ENCODE measurements at regions not wholly inside any gene's neighbourhood (a gene's known extent, or its start where the extent isn't known, plus 50 kb on each side); places are given as distances from the start of the nearest gene placed in this dataset.

DNA sequence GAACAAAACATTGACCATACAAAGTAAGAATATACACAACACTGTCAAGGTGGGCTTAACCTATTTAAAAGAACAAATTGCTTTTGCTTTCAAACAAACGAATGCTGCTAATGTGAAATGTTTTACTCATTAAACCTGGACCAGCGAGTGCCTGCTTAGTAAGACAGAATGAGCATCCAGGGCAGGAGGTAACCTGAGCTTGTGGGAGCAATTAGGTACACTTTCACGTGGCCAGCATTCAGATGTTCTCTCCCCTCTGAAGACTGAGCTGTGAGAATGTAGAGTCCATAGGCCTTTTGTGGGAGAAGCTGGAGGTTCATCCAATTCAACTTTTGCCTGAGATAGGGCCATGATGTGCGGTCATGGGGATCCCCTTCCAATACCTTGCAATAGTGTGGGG lies 266.5 kb downstream of the TSN start:
- no peak for TF ChIP-seq EZH2 (IDR thresholded peaks at IDR 0.05; ENCODE audit: low read depth)
- TF ChIP-seq, protein P1, sequence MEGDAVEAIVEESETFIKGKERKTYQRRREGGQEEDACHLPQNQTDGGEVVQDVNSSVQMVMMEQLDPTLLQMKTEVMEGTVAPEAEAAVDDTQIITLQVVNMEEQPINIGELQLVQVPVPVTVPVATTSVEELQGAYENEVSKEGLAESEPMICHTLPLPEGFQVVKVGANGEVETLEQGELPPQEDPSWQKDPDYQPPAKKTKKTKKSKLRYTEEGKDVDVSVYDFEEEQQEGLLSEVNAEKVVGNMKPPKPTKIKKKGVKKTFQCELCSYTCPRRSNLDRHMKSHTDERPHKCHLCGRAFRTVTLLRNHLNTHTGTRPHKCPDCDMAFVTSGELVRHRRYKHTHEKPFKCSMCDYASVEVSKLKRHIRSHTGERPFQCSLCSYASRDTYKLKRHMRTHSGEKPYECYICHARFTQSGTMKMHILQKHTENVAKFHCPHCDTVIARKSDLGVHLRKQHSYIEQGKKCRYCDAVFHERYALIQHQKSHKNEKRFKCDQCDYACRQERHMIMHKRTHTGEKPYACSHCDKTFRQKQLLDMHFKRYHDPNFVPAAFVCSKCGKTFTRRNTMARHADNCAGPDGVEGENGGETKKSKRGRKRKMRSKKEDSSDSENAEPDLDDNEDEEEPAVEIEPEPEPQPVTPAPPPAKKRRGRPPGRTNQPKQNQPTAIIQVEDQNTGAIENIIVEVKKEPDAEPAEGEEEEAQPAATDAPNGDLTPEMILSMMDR (conservative IDR thresholded peaks at IDR 0.05): no peak

All from PC-9 (cell line).